ENCODE measurements at regions not wholly inside any gene's neighbourhood (a gene's known extent, or its start where the extent isn't known, plus 50 kb on each side); places are given as distances from the start of the nearest gene placed in this dataset.

DNA sequence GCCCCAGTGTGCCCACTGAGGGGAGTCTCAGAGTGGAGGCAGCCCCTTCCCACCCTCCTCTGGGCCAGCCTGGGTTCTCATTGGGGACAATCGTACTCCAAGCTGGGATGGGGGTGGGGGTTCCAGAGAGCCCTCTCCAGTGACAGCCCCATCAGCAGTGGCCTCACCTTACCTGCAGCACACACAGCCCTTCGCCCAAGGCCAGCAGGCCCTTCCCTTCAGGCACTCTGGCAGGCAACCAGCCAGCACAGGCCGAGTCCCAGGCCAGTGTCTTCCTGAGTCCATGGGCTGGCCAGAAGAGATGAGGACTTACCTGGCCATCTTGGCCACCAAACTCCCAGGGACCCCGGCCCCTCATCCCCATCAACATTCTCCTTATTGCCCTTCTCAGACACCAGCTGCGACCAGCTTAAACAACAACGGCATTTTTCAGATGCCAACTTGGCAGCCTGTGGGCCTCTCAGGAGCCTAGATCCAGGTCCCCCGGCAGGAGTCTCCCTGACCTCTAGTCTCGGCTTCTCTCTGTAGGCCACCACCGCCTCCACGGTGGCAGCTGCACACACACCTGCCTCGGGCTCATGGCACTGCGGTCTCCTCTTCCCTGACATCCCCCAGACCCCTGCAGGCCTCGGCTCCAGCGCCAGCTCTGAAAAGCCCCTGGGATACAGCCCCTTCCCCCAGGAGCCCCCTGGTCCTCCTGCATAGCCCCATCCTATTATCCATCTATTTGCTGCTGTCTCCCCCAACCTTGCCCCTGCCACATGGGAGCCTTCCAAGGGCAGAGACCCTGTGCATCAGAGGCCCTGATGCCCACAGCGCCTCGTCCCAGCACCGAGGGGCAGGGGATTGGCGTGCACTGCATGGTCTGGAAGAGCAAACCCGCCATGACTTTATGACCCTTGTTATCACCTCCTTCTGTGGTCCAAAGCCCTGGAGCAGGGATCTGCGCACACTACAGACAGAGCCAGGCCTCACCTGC lies 111.2 kb upstream of the FGF3 start:
- Histone ChIP-seq H3K4me1 (ENCODE audit: control insufficient read depth in 3 of 3, insufficient read depth in 3 of 3, low read length in 3 of 3) (peaks cover 0 to 4% (median 0%) of the 10 kb centered on the region in 3 donors), H3K9ac (ENCODE audit: low read depth in 1 of 3, low read length in 3 of 3) (no peak overlapping the region), H3K27ac (ENCODE audit: low read depth, low read length) (no peak overlapping the region), H3K9me3 (ENCODE audit: control insufficient read depth in 3 of 3, low read length in 3 of 3) (no peaks in the 10 kb centered on the region), H3K36me3 (ENCODE audit: control insufficient read depth in 3 of 3, insufficient read depth in 3 of 3, low read length in 3 of 3) (no peaks in the 10 kb centered on the region), H3K4me3 (ENCODE audit: low read length in 3 of 3) (no peak overlapping the region), H3K27me3 (ENCODE audit: control insufficient read depth in 3 of 3, insufficient read depth in 3 of 3, low read length in 3 of 3) (peaks cover 19 to 58% (median 33%) of the 10 kb centered on the region in 3 donors)

DNA sequence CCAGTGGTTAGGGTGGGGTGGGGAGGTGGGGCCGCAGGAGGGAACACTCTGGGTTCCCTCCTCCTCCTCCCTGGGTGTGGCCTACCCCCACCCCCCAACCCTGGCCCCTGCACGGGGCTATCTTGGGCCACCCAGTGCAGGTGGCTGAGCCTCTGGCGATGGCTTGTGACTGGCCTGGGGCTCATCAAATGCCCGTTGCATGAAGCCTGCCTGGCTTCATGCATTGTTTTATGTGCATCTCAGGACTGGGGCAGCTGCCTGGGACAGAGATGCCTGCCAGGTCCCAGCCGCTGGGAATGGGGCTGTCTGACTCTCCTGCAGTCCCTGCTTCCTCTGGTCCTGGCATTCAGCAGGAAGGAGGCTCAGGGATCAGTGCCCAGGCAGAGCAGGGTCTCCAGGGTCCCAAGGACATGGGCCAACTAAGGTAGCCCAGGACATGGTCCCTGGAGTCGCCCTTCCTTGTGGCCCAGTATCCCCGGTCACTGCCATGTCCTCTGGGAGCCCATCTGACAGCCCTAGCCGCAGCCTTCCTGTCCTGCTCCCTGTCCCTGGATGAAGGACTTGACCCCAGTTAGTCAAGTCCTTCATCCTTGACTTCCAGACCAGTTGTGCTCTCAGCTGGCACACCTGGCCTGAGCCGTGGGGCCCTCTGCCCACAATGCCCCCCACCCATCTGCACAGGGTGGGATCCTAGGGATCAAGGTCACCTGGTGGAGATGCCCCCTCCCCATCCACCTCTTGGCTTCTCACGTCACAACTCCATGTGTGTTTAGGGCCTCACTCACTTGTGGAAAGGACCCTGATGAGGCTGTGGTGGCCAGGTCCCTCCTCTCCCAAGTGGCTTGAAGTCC lies 112.1 kb upstream of the FGF3 start:
- Histone ChIP-seq H3K27ac (ENCODE audit: low read depth, low read length) (no peak overlapping the region), H3K4me1 (ENCODE audit: control insufficient read depth in 3 of 3, insufficient read depth in 3 of 3, low read length in 3 of 3) (peaks cover 0 to under 1% (median 0%) of the 10 kb centered on the region in 3 donors), H3K36me3 (ENCODE audit: control insufficient read depth in 3 of 3, insufficient read depth in 3 of 3, low read length in 3 of 3) (no peaks in the 10 kb centered on the region), H3K27me3 (ENCODE audit: control insufficient read depth in 3 of 3, insufficient read depth in 3 of 3, low read length in 3 of 3) (peaks cover 14 to 50% (median 29%) of the 10 kb centered on the region in 3 donors), H3K9me3 (ENCODE audit: control insufficient read depth in 3 of 3, low read length in 3 of 3) (no peaks in the 10 kb centered on the region), H3K9ac (ENCODE audit: low read depth in 1 of 3, low read length in 3 of 3) (no peak overlapping the region), H3K4me3 (ENCODE audit: low read length in 3 of 3) (no peak overlapping the region)

DNA sequence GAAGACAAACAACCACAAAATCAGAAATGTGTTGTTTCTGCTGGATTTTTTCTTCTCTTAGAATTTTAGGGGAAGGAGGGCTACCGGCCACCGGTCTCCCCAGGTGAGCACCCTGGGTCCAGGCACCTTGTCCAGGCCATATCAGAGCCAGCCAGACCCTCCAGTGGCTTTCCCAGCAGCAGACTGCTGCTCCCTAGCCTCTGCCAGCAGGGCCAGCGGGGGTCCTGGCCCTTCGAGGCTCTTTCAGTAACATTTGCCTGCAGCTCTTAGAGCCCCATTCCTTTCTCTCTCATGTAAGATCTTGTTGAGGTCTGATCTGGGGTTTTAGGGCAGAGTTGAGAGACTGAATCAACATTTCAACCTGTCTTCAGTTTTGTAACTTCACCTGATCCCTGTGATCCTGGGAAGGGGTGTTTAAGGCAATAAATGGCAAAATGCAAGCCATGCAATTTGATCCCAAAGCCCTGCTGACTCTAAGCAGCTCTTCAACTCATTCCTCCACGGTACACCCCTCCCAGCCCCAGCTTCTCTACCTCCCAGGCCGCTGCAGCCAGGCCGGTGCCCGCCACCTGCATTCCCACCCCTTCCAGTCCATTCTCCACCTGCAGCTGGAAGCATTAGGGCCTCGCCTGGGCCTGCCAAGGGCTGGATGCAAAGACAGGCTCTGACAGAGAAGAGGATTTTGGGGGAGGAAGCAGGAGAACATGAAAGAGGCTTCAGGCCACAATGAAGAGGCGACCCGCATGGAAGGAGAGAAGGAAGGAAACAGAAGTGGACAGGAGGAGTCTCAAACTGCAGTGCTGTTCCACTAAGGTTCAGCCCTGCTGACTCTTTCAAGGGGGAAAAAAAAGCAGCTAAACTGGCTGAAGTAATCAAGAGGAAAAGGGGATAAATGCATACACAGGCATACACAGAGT lies 113.0 kb upstream of the FGF3 start:
- Histone ChIP-seq H3K9me3 (ENCODE audit: control insufficient read depth in 3 of 3, low read length in 3 of 3) (no peaks in the 10 kb centered on the region), H3K36me3 (ENCODE audit: control insufficient read depth in 3 of 3, insufficient read depth in 3 of 3, low read length in 3 of 3) (no peaks in the 10 kb centered on the region), H3K27me3 (ENCODE audit: control insufficient read depth in 3 of 3, insufficient read depth in 3 of 3, low read length in 3 of 3) (peaks cover 14 to 44% (median 26%) of the 10 kb centered on the region in 3 donors), H3K4me1 (ENCODE audit: control insufficient read depth in 3 of 3, insufficient read depth in 3 of 3, low read length in 3 of 3) (no peaks in the 10 kb centered on the region), H3K27ac (ENCODE audit: low read depth, low read length) (no peak overlapping the region), H3K4me3 (ENCODE audit: low read length in 3 of 3) (no peak overlapping the region), H3K9ac (ENCODE audit: low read depth in 1 of 3, low read length in 3 of 3) (no peak overlapping the region)

DNA sequence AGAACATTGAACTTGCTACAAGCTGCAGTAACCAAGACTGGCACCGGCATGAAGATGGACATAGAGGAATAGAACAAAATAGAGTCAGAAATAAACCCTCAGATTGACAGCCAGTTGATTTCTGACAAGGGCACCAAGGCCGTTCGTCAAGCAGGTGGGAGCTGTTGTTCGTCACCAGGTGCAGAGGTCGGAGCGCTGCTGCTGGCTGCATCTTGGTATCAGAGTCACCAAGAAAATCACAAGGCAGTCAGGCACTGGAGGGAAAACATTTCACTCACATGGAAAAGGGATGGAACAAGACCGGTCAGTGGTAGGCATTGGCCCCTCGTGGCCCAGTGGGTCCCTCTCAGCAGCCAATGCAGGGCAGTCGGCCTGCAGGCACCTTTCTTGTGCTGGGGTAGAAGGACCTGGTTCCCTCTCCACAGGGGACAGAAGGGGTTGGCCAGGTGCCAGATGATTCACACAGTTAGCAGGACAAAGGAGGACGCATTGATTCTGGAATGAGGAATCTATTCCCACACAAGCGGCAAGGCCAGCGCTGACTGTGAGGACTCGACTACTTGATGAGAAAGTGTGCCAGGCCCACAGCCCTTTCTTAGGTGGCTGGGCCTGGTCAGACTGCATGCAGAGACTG lies 115.8 kb upstream of the FGF3 start:
- no peak overlapping the region for H3K27ac ChIP-seq (ENCODE audit: low read depth, low read length)
- H3K9me3 ChIP-seq (ENCODE audit: control insufficient read depth in 3 of 3, low read length in 3 of 3), result no peaks in the 10 kb centered on the region
- H3K27me3 ChIP-seq (ENCODE audit: control insufficient read depth in 3 of 3, insufficient read depth in 3 of 3, low read length in 3 of 3), result peaks cover 0 to 30% (median 9%) of the 10 kb centered on the region in 3 donors
- H3K36me3 ChIP-seq (ENCODE audit: control insufficient read depth in 3 of 3, insufficient read depth in 3 of 3, low read length in 3 of 3), result no peaks in the 10 kb centered on the region
- H3K4me3 ChIP-seq (ENCODE audit: low read length in 3 of 3), result no peak overlapping the region
- H3K4me1 ChIP-seq (ENCODE audit: control insufficient read depth in 3 of 3, insufficient read depth in 3 of 3, low read length in 3 of 3), result peaks cover 0 to 2% (median 0%) of the 10 kb centered on the region in 3 donors
- no peak overlapping the region for H3K9ac ChIP-seq (ENCODE audit: low read depth in 1 of 3, low read length in 3 of 3)

DNA sequence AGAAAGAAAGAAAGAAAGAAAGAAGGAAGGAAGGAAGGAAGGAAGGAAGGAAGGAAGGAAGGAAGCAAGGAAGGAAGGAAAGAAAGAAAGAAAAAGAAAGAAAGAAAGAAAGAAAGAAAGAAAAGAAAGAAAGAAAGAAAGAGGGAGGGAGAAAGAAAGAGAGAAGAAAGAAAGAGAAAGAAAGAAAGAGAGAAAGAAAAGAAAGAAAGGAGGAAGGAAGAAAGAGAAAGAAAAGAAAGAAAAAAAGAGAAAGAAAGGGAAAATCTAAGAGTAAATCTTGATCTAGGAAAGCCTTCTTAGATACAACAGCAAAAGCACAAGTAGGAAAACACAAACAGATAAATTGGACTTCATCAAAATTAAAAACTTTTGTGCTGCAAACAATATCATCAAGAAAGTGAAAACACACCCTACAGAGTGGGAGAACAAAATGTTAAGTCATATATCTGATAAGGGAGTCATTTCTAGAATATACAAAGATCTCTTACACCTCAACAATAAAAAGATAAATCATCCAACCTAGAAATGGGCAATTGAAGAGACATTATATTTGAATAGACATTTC lies 116.8 kb upstream of the FGF3 start:
- Histone ChIP-seq H3K9ac (ENCODE audit: low read depth in 1 of 3, low read length in 3 of 3) (no peak overlapping the region), H3K27ac (ENCODE audit: low read depth, low read length) (no peak overlapping the region), H3K9me3 (ENCODE audit: control insufficient read depth in 3 of 3, low read length in 3 of 3) (no peaks in the 10 kb centered on the region), H3K27me3 (ENCODE audit: control insufficient read depth in 3 of 3, insufficient read depth in 3 of 3, low read length in 3 of 3) (peaks cover 0 to 21% (median 5%) of the 10 kb centered on the region in 3 donors), H3K36me3 (ENCODE audit: control insufficient read depth in 3 of 3, insufficient read depth in 3 of 3, low read length in 3 of 3) (no peaks in the 10 kb centered on the region), H3K4me3 (ENCODE audit: low read length in 3 of 3) (no peak overlapping the region), H3K4me1 (ENCODE audit: control insufficient read depth in 3 of 3, insufficient read depth in 3 of 3, low read length in 3 of 3) (peaks cover 0 to 4% (median 4%) of the 10 kb centered on the region in 3 donors)

DNA sequence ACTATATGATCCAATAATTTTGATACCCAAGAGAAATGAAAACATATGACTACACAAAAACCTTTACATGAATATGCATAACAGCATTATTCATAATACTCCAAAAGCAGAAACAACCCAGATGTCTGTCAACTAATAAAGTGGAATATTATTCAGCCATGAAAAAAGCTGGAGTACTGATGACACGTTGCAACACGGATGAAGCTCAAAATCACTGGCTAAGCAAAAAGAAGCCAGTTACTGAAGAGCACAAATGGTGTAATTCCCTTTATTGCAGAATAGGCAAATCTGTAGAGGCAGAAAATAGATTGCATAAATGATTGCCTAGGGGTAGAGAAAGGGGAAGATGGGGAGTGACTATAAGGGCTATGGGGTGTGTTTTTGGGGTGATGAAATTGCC lies 117.6 kb upstream of the FGF3 start:
- H3K9me3 ChIP-seq (ENCODE audit: control insufficient read depth in 3 of 3, low read length in 3 of 3), result no peaks in the 10 kb centered on the region

DNA sequence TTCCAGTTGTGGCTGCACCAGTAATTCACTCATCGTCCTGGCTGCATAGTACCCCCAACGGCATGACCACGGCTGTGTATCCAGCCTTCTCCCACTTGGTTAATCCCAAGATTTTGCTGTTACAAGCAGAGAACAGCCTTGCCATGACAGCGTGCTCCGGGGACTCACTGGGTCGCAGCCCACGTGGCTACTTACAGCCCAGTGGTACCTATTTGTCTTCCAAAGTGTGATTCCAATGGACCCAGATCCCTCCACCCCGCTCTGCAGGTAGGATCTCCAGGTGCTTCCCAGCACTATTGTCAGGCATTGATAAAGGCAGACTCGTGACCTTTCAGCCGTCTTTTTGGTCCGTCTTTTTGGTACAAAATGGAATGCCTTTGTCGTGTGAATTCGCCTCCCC lies 119.0 kb upstream of the FGF3 start:
- H3K27ac ChIP-seq (ENCODE audit: low read depth, low read length), result no peak overlapping the region

More for the DNA sequence above, 117.6 kb upstream of the FGF3 start:
- Histone ChIP-seq H3K4me1 (ENCODE audit: control insufficient read depth in 3 of 3, insufficient read depth in 3 of 3, low read length in 3 of 3) (peaks cover 0 to 4% (median 4%) of the 10 kb centered on the region in 3 donors), H3K9ac (ENCODE audit: low read depth in 1 of 3, low read length in 3 of 3) (no peak overlapping the region), H3K4me3 (ENCODE audit: low read length in 3 of 3) (no peak overlapping the region), H3K27me3 (ENCODE audit: control insufficient read depth in 3 of 3, insufficient read depth in 3 of 3, low read length in 3 of 3) (peaks cover 0 to 16% (median 11%) of the 10 kb centered on the region in 3 donors), H3K36me3 (ENCODE audit: control insufficient read depth in 3 of 3, insufficient read depth in 3 of 3, low read length in 3 of 3) (no peaks in the 10 kb centered on the region), H3K27ac (ENCODE audit: low read depth, low read length) (no peak overlapping the region)

DNA sequence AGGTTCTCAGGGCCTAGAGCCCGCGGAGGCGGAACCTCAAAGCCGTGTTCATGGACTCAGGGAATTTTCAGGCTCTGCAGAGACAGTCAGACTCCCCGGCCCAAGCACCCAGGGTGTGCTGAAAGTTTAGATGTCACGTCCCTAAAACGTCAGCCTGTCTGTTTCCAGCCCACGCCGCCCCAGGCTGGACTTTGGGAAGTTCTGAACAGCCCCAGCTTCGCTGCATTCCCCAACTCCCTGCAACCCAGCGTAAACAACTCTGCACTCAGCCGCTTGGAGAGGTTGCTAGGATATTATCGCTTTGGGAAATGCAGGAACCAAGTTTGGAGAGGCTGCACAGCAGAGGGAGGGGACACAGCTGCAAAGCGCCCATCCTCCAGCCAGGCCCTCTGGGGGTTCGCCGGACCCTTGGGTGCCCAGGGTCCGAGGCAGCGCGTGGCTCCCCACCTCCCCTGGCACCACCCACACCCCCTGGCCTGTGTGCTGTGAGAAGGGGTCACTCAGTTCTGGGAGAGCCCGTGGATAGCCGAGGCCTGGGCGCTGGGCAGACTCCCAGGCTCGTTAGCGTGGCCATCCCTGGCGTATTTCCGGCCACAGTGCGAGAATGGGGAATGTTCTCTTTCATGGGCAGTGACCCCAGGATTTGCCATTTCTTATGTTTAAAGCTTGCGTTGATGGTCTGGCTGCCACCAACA lies 120.5 kb upstream of the FGF3 start:
- Histone ChIP-seq H3K4me3 (ENCODE audit: low read length in 3 of 3) (peak overlapping the region in 1 of 3 donors; percentile 15), H3K36me3 (ENCODE audit: control insufficient read depth in 3 of 3, insufficient read depth in 3 of 3, low read length in 3 of 3) (no peaks in the 10 kb centered on the region), H3K4me1 (ENCODE audit: control insufficient read depth in 3 of 3, insufficient read depth in 3 of 3, low read length in 3 of 3) (peaks cover 3 to 10% (median 4%) of the 10 kb centered on the region in 3 donors), H3K9me3 (ENCODE audit: control insufficient read depth in 3 of 3, low read length in 3 of 3) (no peaks in the 10 kb centered on the region), H3K27ac (ENCODE audit: low read depth, low read length) (peak overlapping the region; percentile 78), H3K9ac (ENCODE audit: low read depth in 1 of 3, low read length in 3 of 3) (peak overlapping the region in 2 of 3 donors; percentile 36 to 62), H3K27me3 (ENCODE audit: control insufficient read depth in 3 of 3, insufficient read depth in 3 of 3, low read length in 3 of 3) (peaks cover 0 to 32% (median 22%) of the 10 kb centered on the region in 3 donors)

More for the DNA sequence above, 119.0 kb upstream of the FGF3 start:
- H3K36me3 ChIP-seq (ENCODE audit: control insufficient read depth in 3 of 3, insufficient read depth in 3 of 3, low read length in 3 of 3), result no peaks in the 10 kb centered on the region
- peaks cover 0 to 8% (median 4%) of the 10 kb centered on the region in 3 donors for H3K4me1 ChIP-seq (ENCODE audit: control insufficient read depth in 3 of 3, insufficient read depth in 3 of 3, low read length in 3 of 3)
- H3K4me3 ChIP-seq (ENCODE audit: low read length in 3 of 3), result no peak overlapping the region
- H3K9me3 ChIP-seq (ENCODE audit: control insufficient read depth in 3 of 3, low read length in 3 of 3), result no peaks in the 10 kb centered on the region
- no peak overlapping the region for H3K9ac ChIP-seq (ENCODE audit: low read depth in 1 of 3, low read length in 3 of 3)
- peaks cover 0 to 18% (median 17%) of the 10 kb centered on the region in 3 donors for H3K27me3 ChIP-seq (ENCODE audit: control insufficient read depth in 3 of 3, insufficient read depth in 3 of 3, low read length in 3 of 3)
